Activated T-cell treated with anti-CD3 and anti-CD28 coated beads, Interleukin-2, amount 50 U/mL, for 24 hours (primary cell): ENCODE measurements at regions not wholly inside any gene's neighbourhood (a gene's known extent, or its start where the extent isn't known, plus 50 kb on each side); places are given as distances from the start of the nearest gene placed in this dataset.

Experiments
- DNase-seq: peaks from one replicate; pipeline ENCODE4 v3.0.0-alpha.2; 2020
- H3K27ac Mint-ChIP-seq: 2 replicates; pipeline ENCODE4 v1.8.0; 2020; ENCODE audit warnings: mild to moderate bottlenecking, mixed read lengths
- H3K27me3 Mint-ChIP-seq: 2 replicates; pipeline ENCODE4 v1.8.0; 2020; ENCODE audit warnings: mixed read lengths
- H3K36me3 Mint-ChIP-seq: 2 replicates; pipeline ENCODE4 v1.8.0; 2020; ENCODE audit warnings: low read depth, mixed read lengths
- H3K4me1 Mint-ChIP-seq: 2 replicates; pipeline ENCODE4 v1.8.0; 2020; ENCODE audit warnings: low read depth, mixed read lengths
- H3K4me3 Mint-ChIP-seq: 2 replicates; pipeline ENCODE4 v1.8.0; 2020; ENCODE audit warnings: mild to moderate bottlenecking, moderate library complexity, mixed read lengths
- H3K9me3 Mint-ChIP-seq: 2 replicates; pipeline ENCODE4 v1.8.0; 2020; ENCODE audit warnings: mixed read lengths

DNA sequence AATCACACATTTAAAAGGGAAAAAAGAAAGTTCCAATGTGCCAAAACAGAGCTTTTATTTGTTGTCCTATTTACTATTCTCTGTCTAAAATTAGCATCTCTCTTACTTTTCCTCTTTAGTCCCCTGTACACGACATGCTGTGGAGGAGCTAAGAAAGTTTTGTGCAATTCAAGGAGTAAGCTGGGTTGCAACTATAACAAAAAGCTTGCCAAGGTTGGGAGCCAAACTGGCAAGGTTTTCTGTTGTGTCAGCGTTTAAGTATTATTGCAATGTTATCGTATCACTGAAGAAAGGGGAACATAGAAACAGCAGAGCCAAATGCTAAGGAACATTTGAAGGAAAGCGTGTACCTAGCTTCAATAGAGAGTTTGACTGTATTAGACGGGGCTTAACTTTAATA, 680.8 kb downstream of the CETN3 start:
- no peaks in the 10 kb centered on the region for H3K27me3 Mint-ChIP-seq
- no peak overlapping the region for H3K27ac Mint-ChIP-seq
- H3K4me1 Mint-ChIP-seq = no peaks in the 10 kb centered on the region
- no peak overlapping the region for H3K4me3 Mint-ChIP-seq
- H3K9me3 Mint-ChIP-seq = no peaks in the 10 kb centered on the region
- H3K36me3 Mint-ChIP-seq = no peaks in the 10 kb centered on the region
- DNase-seq = no peak

DNA sequence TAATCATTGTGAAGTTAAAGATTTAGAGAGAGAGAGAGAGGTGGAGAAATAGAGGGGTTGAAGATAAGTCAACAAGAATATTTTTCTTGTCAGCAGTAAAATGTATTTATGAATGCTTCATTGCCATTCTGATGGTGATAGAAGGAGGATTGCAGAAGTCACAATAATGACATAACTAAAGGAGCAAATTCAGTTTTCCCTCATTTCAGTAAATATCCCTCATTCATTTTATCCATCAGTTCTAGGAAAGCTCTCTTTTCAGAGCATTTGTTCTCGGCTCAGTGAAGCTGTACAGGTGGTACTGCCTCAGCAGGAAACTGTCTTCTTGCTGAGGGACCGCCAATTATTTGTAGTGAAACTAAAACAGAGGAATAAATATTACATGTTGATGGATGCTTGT, 681.4 kb downstream of the CETN3 start:
- H3K4me3 Mint-ChIP-seq = no peak overlapping the region
- no peak overlapping the region for H3K27ac Mint-ChIP-seq
- no peaks in the 10 kb centered on the region for H3K9me3 Mint-ChIP-seq
- DNase-seq = no peak
- H3K4me1 Mint-ChIP-seq = no peaks in the 10 kb centered on the region
- H3K27me3 Mint-ChIP-seq = no peaks in the 10 kb centered on the region
- no peaks in the 10 kb centered on the region for H3K36me3 Mint-ChIP-seq

DNA sequence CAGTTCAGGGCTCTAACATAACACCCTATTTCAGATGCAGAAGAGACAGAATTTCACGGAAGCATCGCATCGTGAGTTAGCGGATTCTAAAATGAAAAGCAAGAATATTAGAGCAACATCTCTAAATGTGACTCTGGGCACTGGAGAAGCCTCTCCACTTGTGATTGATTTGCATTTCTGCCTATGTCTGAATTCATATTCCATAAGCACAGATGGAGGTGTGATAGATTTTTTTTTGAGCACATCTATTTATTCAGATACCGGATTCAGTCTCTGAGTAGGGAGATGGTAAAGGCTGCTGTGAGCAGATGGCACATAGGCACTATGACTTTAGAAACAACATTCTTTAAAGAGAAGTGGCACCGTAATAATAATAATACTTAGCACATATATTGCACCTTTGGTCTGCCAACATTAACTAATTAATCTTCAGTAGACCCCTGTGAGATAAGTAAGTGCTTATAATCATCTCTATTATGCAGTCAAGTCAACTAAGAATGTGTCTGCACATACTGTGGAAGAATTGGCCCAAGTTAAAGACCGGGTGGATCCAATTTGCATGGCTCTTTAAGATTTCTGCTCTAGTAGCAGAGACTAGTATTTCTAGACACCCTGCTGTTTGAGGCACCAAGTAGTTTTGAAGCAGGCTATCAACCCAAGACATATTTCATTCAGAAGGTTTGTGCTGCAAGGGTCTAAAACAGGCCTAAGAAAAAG, 685.0 kb downstream of the CETN3 start:
- Mint-ChIP-seq H3K36me3 (no peaks in the 10 kb centered on the region), H3K4me3 (no peak overlapping the region), H3K27ac (no peak overlapping the region), H3K27me3 (no peaks in the 10 kb centered on the region), H3K4me1 (no peaks in the 10 kb centered on the region), H3K9me3 (peaks cover 3% of the 10 kb centered on the region)
- no peak for DNase-seq

- no peak for DNase-seq
- H3K4me3 Mint-ChIP-seq = no peak overlapping the region
- peaks cover 3% of the 10 kb centered on the region for H3K9me3 Mint-ChIP-seq
- no peaks in the 10 kb centered on the region for H3K4me1 Mint-ChIP-seq
- H3K27me3 Mint-ChIP-seq = no peaks in the 10 kb centered on the region
- no peaks in the 10 kb centered on the region for H3K36me3 Mint-ChIP-seq
- H3K27ac Mint-ChIP-seq = no peak overlapping the region
These were observed 685.6 kb downstream of the CETN3 start for GRCh38 chr5:89723907-89724306.

DNA sequence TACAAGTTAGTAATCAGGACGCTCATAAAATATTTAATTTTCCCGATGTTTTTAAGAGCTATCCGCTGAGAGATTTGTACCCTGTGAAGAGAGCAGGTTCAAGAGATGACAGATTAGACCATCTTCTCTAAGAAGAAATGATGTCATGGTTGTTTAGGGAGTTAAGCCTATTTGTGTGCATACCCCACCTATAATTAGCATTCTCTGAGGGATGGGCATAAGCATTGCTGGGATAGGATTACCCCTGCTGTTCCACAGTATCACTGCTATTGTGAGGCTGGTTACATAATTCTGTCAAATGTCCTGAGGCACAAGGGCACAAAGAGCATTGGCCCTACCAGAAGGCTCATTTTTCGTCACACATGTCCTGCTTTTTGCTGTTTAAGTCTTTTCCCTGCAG, 687.0 kb downstream of the CETN3 start:
- no peaks in the 10 kb centered on the region for H3K27me3 Mint-ChIP-seq
- peaks cover 3% of the 10 kb centered on the region for H3K9me3 Mint-ChIP-seq
- H3K36me3 Mint-ChIP-seq = no peaks in the 10 kb centered on the region
- DNase-seq = no peak
- H3K4me3 Mint-ChIP-seq = no peak overlapping the region
- no peaks in the 10 kb centered on the region for H3K4me1 Mint-ChIP-seq
- H3K27ac Mint-ChIP-seq = no peak overlapping the region

- Mint-ChIP-seq H3K9me3 (peaks cover 3% of the 10 kb centered on the region), H3K4me1 (no peaks in the 10 kb centered on the region), H3K27ac (no peak overlapping the region), H3K27me3 (no peaks in the 10 kb centered on the region), H3K36me3 (no peaks in the 10 kb centered on the region), H3K4me3 (no peak overlapping the region)
- DNase-seq = no peak
These were observed 687.6 kb downstream of the CETN3 start for GRCh38 chr5:89721931-89722330.

DNA sequence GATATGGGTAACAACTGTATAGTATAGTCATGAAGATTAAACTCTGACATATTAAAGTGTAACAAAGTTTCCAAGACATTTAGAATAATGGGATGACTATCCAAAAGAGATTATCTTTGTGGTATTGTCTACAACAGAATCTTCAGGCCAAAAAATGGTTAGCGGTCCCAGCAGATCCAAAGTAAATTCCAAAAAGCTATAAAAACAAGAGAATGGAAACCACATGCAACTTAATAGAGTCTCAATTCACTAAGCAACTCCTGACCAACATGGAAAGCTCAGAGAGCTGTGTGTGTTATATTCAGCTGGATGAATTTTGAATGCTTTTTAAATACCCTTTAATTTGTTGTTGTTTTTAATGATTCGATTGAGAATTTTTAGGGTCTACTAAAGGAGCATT, 688.2 kb downstream of the CETN3 start:
- H3K36me3 Mint-ChIP-seq = no peaks in the 10 kb centered on the region
- H3K27ac Mint-ChIP-seq = no peak overlapping the region
- no peaks in the 10 kb centered on the region for H3K4me1 Mint-ChIP-seq
- DNase-seq = no peak
- H3K27me3 Mint-ChIP-seq = no peaks in the 10 kb centered on the region
- H3K4me3 Mint-ChIP-seq = no peak overlapping the region
- H3K9me3 Mint-ChIP-seq = peaks cover 3% of the 10 kb centered on the region

DNA sequence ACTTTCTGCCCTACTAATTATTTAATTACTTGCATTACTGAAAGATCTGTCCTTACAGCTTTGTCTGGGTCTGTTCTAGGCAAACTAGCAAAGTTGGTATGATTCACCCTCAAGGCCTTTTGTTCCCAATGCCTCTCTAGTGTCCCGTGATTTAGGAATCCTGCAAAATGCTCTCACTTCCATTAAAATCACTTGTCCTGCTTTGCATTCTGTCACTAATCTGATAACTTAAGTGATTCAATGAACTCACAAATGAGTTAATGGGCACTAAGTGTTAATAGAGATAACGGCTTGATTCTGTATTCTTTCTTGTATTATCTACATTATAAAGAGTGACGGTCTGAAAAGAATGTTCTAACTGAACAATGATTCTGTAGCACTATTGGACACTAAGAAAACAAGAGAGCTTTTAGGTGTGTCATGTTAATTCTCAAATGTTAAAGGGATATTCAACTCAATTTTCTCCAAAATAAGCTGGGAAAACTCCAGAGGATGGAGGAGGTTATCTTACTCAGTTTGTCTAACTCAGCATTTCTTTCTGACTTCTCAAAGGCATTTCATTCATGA, 697.3 kb downstream of the CETN3 start:
- no peaks in the 10 kb centered on the region for H3K27me3 Mint-ChIP-seq
- H3K4me1 Mint-ChIP-seq = no peaks in the 10 kb centered on the region
- H3K9me3 Mint-ChIP-seq = no peaks in the 10 kb centered on the region
- H3K27ac Mint-ChIP-seq = no peak overlapping the region
- H3K4me3 Mint-ChIP-seq = no peak overlapping the region
- no peak for DNase-seq
- H3K36me3 Mint-ChIP-seq = no peaks in the 10 kb centered on the region

DNA sequence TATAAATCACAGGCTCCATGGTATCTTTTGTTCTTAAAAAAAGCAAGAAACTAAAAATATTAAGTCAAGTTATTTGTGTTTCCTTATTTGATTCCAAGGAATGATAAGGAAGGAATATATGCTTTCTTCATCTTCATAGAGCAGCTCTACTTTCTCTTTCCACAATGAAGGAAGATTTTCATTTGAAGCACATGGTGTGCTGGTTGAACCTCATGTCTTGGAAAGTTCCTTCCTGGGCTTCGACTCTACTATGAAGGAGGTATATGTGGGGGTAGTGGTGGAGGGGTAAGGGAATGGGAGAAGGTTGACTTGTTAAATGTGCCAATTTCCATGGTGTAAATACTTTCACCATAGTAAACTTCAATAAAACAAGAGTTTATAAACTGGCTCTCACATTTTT, 698.0 kb downstream of the CETN3 start:
- Mint-ChIP-seq H3K4me3 (no peak overlapping the region), H3K36me3 (no peaks in the 10 kb centered on the region), H3K4me1 (no peaks in the 10 kb centered on the region), H3K27me3 (no peaks in the 10 kb centered on the region), H3K27ac (no peak overlapping the region), H3K9me3 (no peaks in the 10 kb centered on the region)
- DNase-seq = no peak

DNA sequence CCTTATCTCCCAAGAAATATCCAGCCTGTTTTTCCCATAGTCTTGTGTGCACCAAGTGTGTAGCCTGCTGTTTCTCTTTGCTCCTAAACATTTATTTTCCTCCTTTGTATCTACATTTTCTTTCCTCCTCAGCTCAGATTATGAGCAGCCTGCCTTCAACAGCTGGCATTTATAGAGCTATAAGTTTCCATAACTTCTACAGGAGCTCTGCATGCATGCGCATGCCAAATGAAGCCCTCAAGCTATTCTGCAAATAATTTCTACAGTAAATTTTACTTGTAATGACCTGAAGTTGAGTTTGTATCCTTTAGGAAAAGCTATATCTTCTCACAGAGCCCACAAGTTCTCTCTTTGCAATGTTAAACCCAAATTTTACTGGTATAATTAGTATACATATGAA, 699.5 kb downstream of the CETN3 start:
- no peak for DNase-seq
- no peaks in the 10 kb centered on the region for H3K4me1 Mint-ChIP-seq
- H3K4me3 Mint-ChIP-seq = no peak overlapping the region
- no peak overlapping the region for H3K27ac Mint-ChIP-seq
- H3K27me3 Mint-ChIP-seq = no peaks in the 10 kb centered on the region
- H3K9me3 Mint-ChIP-seq = no peaks in the 10 kb centered on the region
- H3K36me3 Mint-ChIP-seq = no peaks in the 10 kb centered on the region

- Mint-ChIP-seq H3K9me3 (no peaks in the 10 kb centered on the region), H3K27me3 (no peaks in the 10 kb centered on the region), H3K4me1 (no peaks in the 10 kb centered on the region), H3K27ac (no peak overlapping the region), H3K36me3 (no peaks in the 10 kb centered on the region), H3K4me3 (no peak overlapping the region)
- DNase-seq = no peak
These were observed 701.7 kb downstream of the CETN3 start for GRCh38 chr5:89707891-89708290.

- Mint-ChIP-seq H3K4me3 (no peak overlapping the region), H3K9me3 (no peaks in the 10 kb centered on the region), H3K27me3 (no peaks in the 10 kb centered on the region), H3K36me3 (no peaks in the 10 kb centered on the region), H3K27ac (no peak overlapping the region), H3K4me1 (no peaks in the 10 kb centered on the region)
- DNase-seq = no peak
These were observed 702.8 kb downstream of the CETN3 start for GRCh38 chr5:89706731-89707130.

DNA sequence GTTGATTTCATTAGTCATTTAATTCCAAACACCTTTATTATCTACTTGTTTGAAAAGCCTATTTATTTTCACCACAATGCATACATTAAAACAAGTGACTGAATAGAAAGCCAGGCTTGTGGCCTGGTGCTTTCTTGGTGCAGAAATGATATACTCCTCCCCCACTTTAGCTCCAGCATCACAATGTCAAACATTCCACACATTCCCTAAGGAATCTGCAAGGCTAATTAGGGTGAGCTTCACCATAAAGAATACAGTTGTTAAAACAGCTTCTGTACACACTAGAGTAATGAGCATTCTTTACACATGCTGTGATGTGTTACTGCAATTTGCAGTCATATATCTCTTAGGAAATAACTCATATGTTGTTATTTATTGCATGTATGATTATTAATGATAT, 705.7 kb downstream of the CETN3 start:
- no peak for DNase-seq
- no peaks in the 10 kb centered on the region for H3K36me3 Mint-ChIP-seq
- no peaks in the 10 kb centered on the region for H3K4me1 Mint-ChIP-seq
- H3K27ac Mint-ChIP-seq = no peak overlapping the region
- H3K4me3 Mint-ChIP-seq = no peak overlapping the region
- H3K27me3 Mint-ChIP-seq = no peaks in the 10 kb centered on the region
- no peaks in the 10 kb centered on the region for H3K9me3 Mint-ChIP-seq

GRCh38 chr5:89698028-89698427, 711.5 kb downstream of the CETN3 start:
- no peaks in the 10 kb centered on the region for H3K4me1 Mint-ChIP-seq
- no peak for DNase-seq
- H3K9me3 Mint-ChIP-seq = peaks cover 5% of the 10 kb centered on the region
- H3K36me3 Mint-ChIP-seq = no peaks in the 10 kb centered on the region
- no peak overlapping the region for H3K4me3 Mint-ChIP-seq
- no peaks in the 10 kb centered on the region for H3K27me3 Mint-ChIP-seq
- H3K27ac Mint-ChIP-seq = no peak overlapping the region

DNA sequence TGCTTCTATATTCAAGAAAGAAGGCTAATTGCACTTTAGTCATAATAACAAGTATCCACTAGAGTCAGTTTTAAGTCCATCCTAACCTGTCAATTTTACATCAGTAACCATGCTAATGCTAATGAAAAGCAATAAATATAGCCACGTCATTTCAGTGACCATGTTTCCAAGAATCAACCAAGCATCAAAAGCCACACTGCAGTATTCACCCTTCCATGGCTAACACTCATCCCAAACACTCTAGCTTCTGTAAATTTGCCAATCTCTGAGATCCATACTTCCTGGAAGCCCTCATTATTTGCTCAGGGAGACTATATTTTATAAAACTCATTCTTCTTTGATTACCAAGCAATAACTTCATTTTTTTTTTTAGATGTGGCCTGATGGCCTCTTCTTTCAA, 712.0 kb downstream of the CETN3 start:
- H3K4me3 Mint-ChIP-seq = no peak overlapping the region
- DNase-seq = no peak
- H3K36me3 Mint-ChIP-seq = no peaks in the 10 kb centered on the region
- H3K27me3 Mint-ChIP-seq = no peaks in the 10 kb centered on the region
- H3K9me3 Mint-ChIP-seq = peaks cover 5% of the 10 kb centered on the region
- no peaks in the 10 kb centered on the region for H3K4me1 Mint-ChIP-seq
- no peak overlapping the region for H3K27ac Mint-ChIP-seq

- H3K4me3 Mint-ChIP-seq = no peak overlapping the region
- H3K36me3 Mint-ChIP-seq = no peaks in the 10 kb centered on the region
- peaks cover 8% of the 10 kb centered on the region for H3K9me3 Mint-ChIP-seq
- H3K27me3 Mint-ChIP-seq = no peaks in the 10 kb centered on the region
- H3K4me1 Mint-ChIP-seq = no peaks in the 10 kb centered on the region
- no peak overlapping the region for H3K27ac Mint-ChIP-seq
- DNase-seq = no peak
These were observed 714.2 kb downstream of the CETN3 start for GRCh38 chr5:89695371-89695770.
